Esophagus squamous epithelium (tissue), 5 donors: ENCODE measurements at regions not wholly inside any gene's neighbourhood (a gene's known extent, or its start where the extent isn't known, plus 50 kb on each side); places are given as distances from the start of the nearest gene placed in this dataset.

ENCODE experiments used
- DNase-seq: peaks from one replicate; lab custom pipeline; 2025; lab: John Stamatoyannopoulos, UW
- H3K27ac ChIP-seq, 4 donors: fragments of 200-600 bp; sonication (generic); one replicate each; pipeline ENCODE4 v1.5.1; 2016 to 2019; ENCODE audit warnings: mild to moderate bottlenecking in 1 of 4
- H3K27me3 ChIP-seq, 4 donors: fragments of 200-600 bp; sonication (generic); 1 replicate in 3 of 4; 2 replicates in 1 of 4; pipeline versions ENCODE4 v1.5.1 to v1.6.0; 2017 to 2021; ENCODE audit warnings: antibody characterized with exemption in 1 of 4
- H3K36me3 ChIP-seq, 3 donors: fragments of 200-600 bp; sonication (generic); one replicate each; pipeline ENCODE4 v1.5.1; 2016 to 2019
- H3K4me1 ChIP-seq, 3 donors: fragments of 200-600 bp; sonication (generic); one replicate each; pipeline ENCODE4 v1.5.1; 2017 to 2019
- H3K4me3 ChIP-seq, 4 donors: fragments of 200-600 bp; sonication (generic); 1 replicate in 3 of 4; 2 replicates in 1 of 4; pipeline ENCODE4 v1.5.1; 2016 to 2019; ENCODE audit warnings: mild to moderate bottlenecking in 2 of 4, moderate library complexity in 1 of 4
- H3K9me3 ChIP-seq, 3 donors: fragments of 200-600 bp; sonication (generic); one replicate each; pipeline ENCODE4 v1.5.1; 2016 to 2019
- CTCF ChIP-seq, 6 experiments: fragments of 450-650 bp in 4 of 6; fragments of 200-600 bp in 2 of 6; sonication (generic) in 2 of 6; IDR thresholded peaks; one replicate each; pipeline ENCODE4 v1.5.1; 2016 to 2019; ENCODE audit warnings: antibody characterized with exemption in 6 of 6, mild to moderate bottlenecking in 4 of 6, moderate library complexity in 4 of 6
- POLR2A ChIP-seq, 4 donors: fragments of 450-650 bp; IDR thresholded peaks; one replicate each; pipeline ENCODE4 v1.6.1; 2017; ENCODE audit warnings: antibody characterized with exemption in 4 of 4, mild to moderate bottlenecking in 4 of 4, moderate library complexity in 3 of 4
- WGBS, 2 donors: methylation state at CpG; one replicate each; pipeline ENCODE4 v1.1.5; 2018; 5-methylcytosine and 5-hydroxymethylcytosine counted together
- intact Hi-C: fragments of 100-400 bp; cut with DNase I; formaldehyde crosslinking; loops from one replicate; pipeline ENCODE4 v1.15.0; 2022
- donor health status: DM: yes; HTN: yes; CAD: no.

- no peak overlapping the region for H3K4me3 ChIP-seq
- no peak overlapping the region for H3K27ac ChIP-seq
- no peaks in the 10 kb centered on the region for H3K36me3 ChIP-seq
- H3K27me3 ChIP-seq = no peaks in the 10 kb centered on the region
- H3K9me3 ChIP-seq = no peaks in the 10 kb centered on the region
- DNase-seq = no peak
- 66 to 92% methylated on average over 4 to 7 of the region's 10 CpGs for WGBS, 2 donors
- TF ChIP-seq CTCF (IDR thresholded peaks at IDR 0.05) = no peak
- no peak for TF ChIP-seq POLR2A (IDR thresholded peaks at IDR 0.05)
- H3K4me1 ChIP-seq = no peaks in the 10 kb centered on the region
- intact Hi-C loops = no loop called here
Observed at GRCh38 chr6:163820745-163821458, 406.4 kb downstream of the QKI start.

GRCh38 chr6:163820171-163820570 is 405.7 kb downstream of the QKI start:
- no peak for TF ChIP-seq CTCF (IDR thresholded peaks at IDR 0.05)
- TF ChIP-seq POLR2A (IDR thresholded peaks at IDR 0.05) = no peak
- WGBS, 2 donors = 90 to 94% methylated on average over 16 to 17 of the region's 17 CpGs
- no peak overlapping the region for H3K27ac ChIP-seq
- no peak for DNase-seq
- H3K4me1 ChIP-seq = no peaks in the 10 kb centered on the region
- no peaks in the 10 kb centered on the region for H3K9me3 ChIP-seq
- intact Hi-C loops = no loop called here
- no peaks in the 10 kb centered on the region for H3K36me3 ChIP-seq
- H3K4me3 ChIP-seq = no peak overlapping the region
- H3K27me3 ChIP-seq = no peaks in the 10 kb centered on the region

GRCh38 chr6:163818719-163819118 is 404.2 kb downstream of the QKI start:
- Histone ChIP-seq H3K4me1 (peaks cover 0 to 11% (median 0%) of the 10 kb centered on the region in 3 donors), H3K9me3 (no peaks in the 10 kb centered on the region), H3K27me3 (no peaks in the 10 kb centered on the region), H3K4me3 (no peak overlapping the region), H3K27ac (no peak overlapping the region), H3K36me3 (no peaks in the 10 kb centered on the region)
- intact Hi-C loops = no loop called here
- no peak for DNase-seq
- TF ChIP-seq CTCF (IDR thresholded peaks at IDR 0.05) (no peak), POLR2A (IDR thresholded peaks at IDR 0.05) (no peak)

GRCh38 chr6:163816441-163816840 is 401.9 kb downstream of the QKI start:
- intact Hi-C loops = no loop called here

More at GRCh38 chr6:163816441-163816840, 401.9 kb downstream of the QKI start:
- no peak overlapping the region for H3K4me3 ChIP-seq
- H3K27ac ChIP-seq = no peak overlapping the region
- H3K9me3 ChIP-seq = no peaks in the 10 kb centered on the region
- H3K36me3 ChIP-seq = no peaks in the 10 kb centered on the region
- no peaks in the 10 kb centered on the region for H3K27me3 ChIP-seq
- H3K4me1 ChIP-seq = peaks cover 0 to 11% (median 0%) of the 10 kb centered on the region in 3 donors
- no peak for DNase-seq
- no peak for TF ChIP-seq CTCF (IDR thresholded peaks at IDR 0.05)
- TF ChIP-seq POLR2A (IDR thresholded peaks at IDR 0.05) = no peak
- 74% methylated on average over 2 of the region's 2 CpGs; no CpG with 5 or more reads in 1 of the 2 donors for WGBS, 2 donors
